ENCODE measurements at regions not wholly inside any gene's neighbourhood (a gene's known extent, or its start where the extent isn't known, plus 50 kb on each side); places are given as distances from the start of the nearest gene placed in this dataset.

- TF ChIP-seq CTCF (IDR thresholded peaks at IDR 0.05; ENCODE audit: low read length) (no peak), EZH2 (optimal IDR thresholded peaks at IDR 0.05; ENCODE audit: low read depth, low read length) (no peak), EZH2phosphoT487 (IDR thresholded peaks at IDR 0.05; ENCODE audit: low read length) (no peak)
These were observed 94.5 kb upstream of the MARCKS start for GRCh38 chr6:113762641-113763040.

Measured in MM.1S (cell line).